ENCODE measurements at regions not wholly inside any gene's neighbourhood (a gene's known extent, or its start where the extent isn't known, plus 50 kb on each side); places are given as distances from the start of the nearest gene placed in this dataset.
"Not testable (repeated sequence)": the region's sequence is repeated elsewhere in the genome, so short reads cannot be mapped to it uniquely, and the experiment has no call there.

GRCh38 chr14:35213143-35213788 is 78.9 kb upstream of the PSMA6 start:
- TF ChIP-seq CTCF (IDR thresholded peaks at IDR 0.05; ENCODE audit: insufficient read depth in 1 of 2, low read depth in 1 of 2, low read length in 1 of 2, severe bottlenecking in 1 of 2, unreplicated experiment in 1 of 2), result no peak
- Histone ChIP-seq H3K4me1 (peaks cover 10% of the 10 kb centered on the region), H3K9me3 (no peaks in the 10 kb centered on the region), H3K36me3 (ENCODE audit: control insufficient read depth, insufficient read depth, low read length) (no peaks in the 10 kb centered on the region), H3K27me3 (replicated peaks; ENCODE audit: control insufficient read depth, insufficient read depth, low read length) (no peaks in the 10 kb centered on the region), H3K4me3 (ENCODE audit: low read depth, low read length) (no peak overlapping the region)
- CTCF ChIA-PET, result interaction anchor here (0.6 kb wide), 1 partner anchor 196 kb away, joined by 3 read pairs; no protein-coding TSS in a partner anchor
- no peaks in the 10 kb centered on the region for H3K27me3 Mint-ChIP-seq (ENCODE audit: insufficient read depth, unreplicated experiment)
- H3K9me3 Mint-ChIP-seq (ENCODE audit: unreplicated experiment), result no peaks in the 10 kb centered on the region
- BruUV-seq (replicated peaks), result no TSS peak
- H3K36me3 Mint-ChIP-seq (ENCODE audit: insufficient read depth, unreplicated experiment), result no peaks in the 10 kb centered on the region
- POLR2A ChIA-PET, result no interaction called here
- no peak overlapping the region for H3K4me3 Mint-ChIP-seq (ENCODE audit: unreplicated experiment)
- no peak overlapping the region for H3K27ac Mint-ChIP-seq (ENCODE audit: unreplicated experiment)
- no peak for DNase-seq
- intact Hi-C loops (cut with micrococcal nuclease; ENCODE audit: unreplicated experiment), result no loop called here
- H3K4me1 Mint-ChIP-seq (ENCODE audit: low read depth, unreplicated experiment), result peaks cover 8% of the 10 kb centered on the region

- H3K9me3 Mint-ChIP-seq (ENCODE audit: unreplicated experiment), result no peaks in the 10 kb centered on the region
- no peaks in the 10 kb centered on the region for H3K36me3 Mint-ChIP-seq (ENCODE audit: insufficient read depth, unreplicated experiment)
- peaks cover 10% of the 10 kb centered on the region for H3K4me1 ChIP-seq
- H3K4me3 Mint-ChIP-seq (ENCODE audit: unreplicated experiment), result no peak overlapping the region
- H3K27me3 Mint-ChIP-seq (ENCODE audit: insufficient read depth, unreplicated experiment), result no peaks in the 10 kb centered on the region
- BruUV-seq (replicated peaks), result no TSS peak
- H3K36me3 ChIP-seq (ENCODE audit: control insufficient read depth, insufficient read depth, low read length), result no peaks in the 10 kb centered on the region
- ChIA-PET POLR2A (no interaction called here), CTCF (no interaction called here)
- no peaks in the 10 kb centered on the region for H3K9me3 ChIP-seq
- intact Hi-C loops (cut with micrococcal nuclease; ENCODE audit: unreplicated experiment), result no loop called here
- TF ChIP-seq CTCF (IDR thresholded peaks at IDR 0.05; ENCODE audit: insufficient read depth in 1 of 2, low read depth in 1 of 2, low read length in 1 of 2, severe bottlenecking in 1 of 2, unreplicated experiment in 1 of 2), result no peak
- H3K27ac Mint-ChIP-seq (ENCODE audit: unreplicated experiment), result no peak overlapping the region
- peaks cover 8% of the 10 kb centered on the region for H3K4me1 Mint-ChIP-seq (ENCODE audit: low read depth, unreplicated experiment)
- no peak for DNase-seq
- no peaks in the 10 kb centered on the region for H3K27me3 ChIP-seq (replicated peaks; ENCODE audit: control insufficient read depth, insufficient read depth, low read length)
- no peak overlapping the region for H3K4me3 ChIP-seq (ENCODE audit: low read depth, low read length)
Measured at GRCh38 chr14:35213869-35214387, 78.3 kb upstream of the PSMA6 start.

GRCh38 chr14:35214402-35214801 is 77.8 kb upstream of the PSMA6 start:
- POLR2A ChIA-PET, result interaction anchor here (0.6 to 1.1 kb wide), 2 partner anchors 78 to 82 kb away, joined by 3 to 5 read pairs; partner anchors contain the start of gene PSMA6
- intact Hi-C loops (cut with micrococcal nuclease; ENCODE audit: unreplicated experiment); H3K27me3 ChIP-seq (replicated peaks; ENCODE audit: control insufficient read depth, insufficient read depth, low read length); H3K9me3 ChIP-seq; H3K4me1 Mint-ChIP-seq (ENCODE audit: low read depth, unreplicated experiment); BruUV-seq (replicated peaks); H3K9me3 Mint-ChIP-seq (ENCODE audit: unreplicated experiment); DNase-seq; H3K27me3 Mint-ChIP-seq (ENCODE audit: insufficient read depth, unreplicated experiment); H3K27ac Mint-ChIP-seq (ENCODE audit: unreplicated experiment); H3K36me3 Mint-ChIP-seq (ENCODE audit: insufficient read depth, unreplicated experiment); H3K4me3 ChIP-seq (ENCODE audit: low read depth, low read length); H3K36me3 ChIP-seq (ENCODE audit: control insufficient read depth, insufficient read depth, low read length); H3K4me3 Mint-ChIP-seq (ENCODE audit: unreplicated experiment); H3K4me1 ChIP-seq: not testable (repeated sequence)
- CTCF ChIA-PET, result interaction anchor here (0.6 to 1.6 kb wide), 9 partner anchors 15 to 231 kb away, joined by 3 to 7 read pairs (median 6); partner anchors contain the start of genes PSMA6 and SRP54

Data from Caco-2 (cell line).